Spleen (tissue), 7 donors: ENCODE measurements at regions not wholly inside any gene's neighbourhood (a gene's known extent, or its start where the extent isn't known, plus 50 kb on each side); places are given as distances from the start of the nearest gene placed in this dataset.

Experiments used
- CTCF ChIP-seq, 11 experiments: fragments of 200-600 bp in 7 of 11; fragments of 450-650 bp in 4 of 11; sonication (generic) in 4 of 11; IDR thresholded peaks in 8 of 11; conservative IDR thresholded peaks in 3 of 11; 1 replicate in 7 of 11; 2 replicates in 4 of 11; pipeline versions ENCODE4 v1.4.0 to v1.8.0; 2016 to 2021; ENCODE audit warnings: antibody characterized with exemption in 11 of 11, inconsistent platforms in 4 of 11, mild to moderate bottlenecking in 1 of 11
- POLR2A ChIP-seq, 3 donors: fragments of 450-650 bp; IDR thresholded peaks; one replicate each; pipeline ENCODE4 v1.5.1; 2017; ENCODE audit warnings: antibody characterized with exemption in 3 of 3, mild to moderate bottlenecking in 1 of 3
- POLR2AphosphoS5 ChIP-seq, 3 donors: sonication (generic); formaldehyde crosslinking; IDR thresholded peaks; one replicate each; pipeline ENCODE4 v1.5.1; 2017; ENCODE audit warnings: antibody characterized with exemption in 3 of 3
- donor health status: DM: no; HTN: no; CAD: no; lungs with moderate emphysema.
- donor health status: DM: no; HTN: no; CAD: no.
- donor health status: DM: no; HTN: no; CAD: no.

GRCh38 chr10:16049050-16049449 lies 188.7 kb upstream of the MINDY3 start:
- TF ChIP-seq CTCF (IDR thresholded peaks at IDR 0.05 in 8 of 11, conservative IDR thresholded peaks at IDR 0.05 in 3 of 11) (no peak), POLR2A (IDR thresholded peaks at IDR 0.05) (no peak), POLR2AphosphoS5 (IDR thresholded peaks at IDR 0.05) (no peak)
